HG02610 (cell line): ENCODE measurements at regions not wholly inside any gene's neighbourhood (a gene's known extent, or its start where the extent isn't known, plus 50 kb on each side); places are given as distances from the start of the nearest gene placed in this dataset.

Experiments used
- ATAC-seq: cut with Tn5 transposase; IDR thresholded peaks from one replicate; pipeline ENCODE4 v1.9.1; 2021; ENCODE audit warnings: mild to moderate bottlenecking, moderate library complexity; ENCODE audit not compliant: unreplicated experiment

GRCh38 chr4:117425636-117426035 lies 340.3 kb upstream of the TRAM1L1 start:
- no peak for ATAC-seq

GRCh38 chr4:117428536-117428935 lies 343.2 kb upstream of the TRAM1L1 start:
- no peak for ATAC-seq

DNA sequence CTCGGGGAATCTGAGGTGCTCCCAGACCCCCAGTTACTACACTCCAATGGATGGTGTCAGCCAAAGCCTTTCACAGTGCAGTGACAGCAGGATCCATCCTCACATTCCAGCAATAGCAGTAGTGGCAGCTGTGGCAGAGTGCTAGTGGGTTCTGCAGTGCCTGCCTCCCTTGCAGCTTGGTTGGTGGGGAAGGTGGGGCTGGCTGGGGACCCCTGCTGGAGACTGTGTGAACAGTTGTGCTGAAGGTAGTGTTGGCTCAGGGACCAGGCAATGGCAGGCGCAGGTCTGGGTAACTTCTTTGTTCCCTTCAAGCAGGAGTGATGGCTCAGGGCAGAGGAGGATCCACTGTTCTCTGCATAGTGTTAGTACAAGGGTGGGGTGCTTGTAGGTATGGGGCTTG lies 343.7 kb upstream of the TRAM1L1 start:
- ATAC-seq = no peak

GRCh38 chr4:117429506-117429905 lies 344.1 kb upstream of the TRAM1L1 start:
- ATAC-seq = no peak

GRCh38 chr4:117434424-117434823 lies 349.0 kb upstream of the TRAM1L1 start:
- ATAC-seq = no peak

- no peak for ATAC-seq
Measured at GRCh38 chr4:117447925-117448324, 362.5 kb upstream of the TRAM1L1 start.

GRCh38 chr4:117455088-117455487 lies 369.7 kb upstream of the TRAM1L1 start:
- no peak for ATAC-seq

DNA sequence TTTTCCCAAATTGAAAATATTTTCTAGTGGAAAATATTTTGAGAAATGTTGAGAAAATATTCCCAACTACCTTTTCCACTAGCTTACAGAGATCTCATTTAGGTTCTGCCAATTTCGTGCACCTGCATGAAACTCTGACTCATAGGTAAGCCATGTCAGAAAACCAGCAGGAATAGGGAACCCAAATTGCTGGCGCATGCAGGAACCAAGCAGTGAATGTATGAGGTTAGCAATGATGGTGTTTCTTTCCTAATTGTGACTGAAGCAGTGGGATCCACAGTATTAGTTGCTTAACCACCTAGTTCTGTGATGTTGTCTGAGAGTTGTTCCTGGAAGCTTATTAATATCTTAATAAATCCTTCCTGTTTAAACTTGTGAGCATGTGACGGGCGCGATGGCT lies 381.0 kb upstream of the TRAM1L1 start:
- ATAC-seq = no peak

- no peak for ATAC-seq
Measured at GRCh38 chr4:117467404-117467803, 382.0 kb upstream of the TRAM1L1 start.

DNA sequence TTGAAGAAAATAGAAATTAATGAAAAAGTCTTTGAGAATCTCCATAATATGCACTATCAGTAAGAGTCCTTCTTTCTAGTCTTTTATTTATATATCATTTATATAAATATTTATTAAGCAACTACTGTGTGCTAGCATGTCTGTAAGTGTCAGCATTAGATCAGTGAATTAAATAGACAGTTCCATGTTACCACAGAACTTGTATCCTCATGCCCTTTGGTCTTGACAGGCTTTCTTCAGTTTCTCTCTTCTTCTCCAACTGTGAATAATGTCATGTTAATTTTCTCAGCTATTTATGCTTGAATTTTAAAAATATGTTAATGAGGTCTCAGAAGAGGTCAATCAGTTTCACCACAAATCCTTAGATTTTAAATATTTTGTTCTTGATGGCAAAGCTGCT lies 389.6 kb upstream of the TRAM1L1 start:
- no peak for ATAC-seq

DNA sequence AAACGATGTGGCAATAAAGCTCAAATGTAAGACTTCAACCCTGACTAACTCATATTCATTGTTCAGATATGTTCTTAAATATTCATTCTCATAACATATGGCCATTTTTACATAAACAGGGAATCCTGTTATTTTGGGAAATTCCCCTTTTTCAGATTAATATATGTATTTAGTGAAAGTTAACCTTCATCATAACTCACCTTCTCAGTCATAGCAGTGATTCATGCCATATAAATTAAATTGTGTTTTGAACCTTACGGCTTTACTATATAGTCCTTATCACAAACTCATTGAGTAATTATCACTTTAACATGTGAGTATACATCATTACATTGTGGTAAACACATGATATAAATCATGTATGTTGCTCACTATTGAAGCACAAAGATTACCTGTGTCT lies 392.5 kb upstream of the TRAM1L1 start:
- ATAC-seq = no peak

- ATAC-seq = peak; percentile 43
Measured at GRCh38 chr4:117478702-117479101, 393.3 kb upstream of the TRAM1L1 start.

DNA sequence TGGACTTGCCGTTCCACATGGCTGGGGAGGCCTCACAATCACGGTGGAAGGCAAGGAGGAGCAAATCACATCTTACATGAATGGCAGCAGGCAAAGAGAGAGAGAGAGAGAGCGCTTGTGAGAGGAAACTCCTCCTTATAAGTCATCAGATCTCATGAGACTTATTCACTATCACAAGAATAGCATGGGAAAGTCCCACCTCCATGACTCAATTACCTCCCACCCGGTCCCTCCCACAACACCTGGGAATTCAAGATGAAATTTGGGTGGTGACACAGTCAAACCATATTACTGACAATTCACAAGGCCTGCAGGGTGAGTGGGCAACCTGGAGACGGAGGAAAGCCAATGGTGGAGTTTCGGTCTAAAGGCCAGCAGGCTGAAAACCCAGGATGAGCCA lies 394.3 kb upstream of the TRAM1L1 start:
- ATAC-seq = no peak

DNA sequence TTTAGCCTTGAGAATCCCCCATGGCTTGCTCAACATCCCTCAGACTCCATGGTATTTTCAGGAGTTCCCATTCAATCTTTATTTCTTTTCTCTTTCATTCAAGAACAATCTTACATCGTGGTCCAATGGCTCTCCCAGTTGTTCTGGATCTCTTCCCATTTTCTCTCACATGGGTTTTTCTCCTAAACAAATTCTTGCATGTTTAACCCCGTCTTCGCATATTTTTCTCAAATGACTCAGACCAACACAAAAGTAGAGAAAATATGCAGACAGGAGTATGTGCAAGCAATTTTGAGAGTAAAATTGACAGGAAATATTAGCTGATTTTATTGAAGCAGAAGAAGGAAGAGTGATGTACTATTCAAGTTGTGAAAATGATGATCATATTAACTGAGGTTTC lies 396.4 kb upstream of the TRAM1L1 start:
- ATAC-seq = no peak

GRCh38 chr4:117488692-117489091 lies 403.3 kb upstream of the TRAM1L1 start:
- no peak for ATAC-seq

GRCh38 chr4:117489107-117489506 lies 403.7 kb upstream of the TRAM1L1 start:
- ATAC-seq = no peak

- ATAC-seq = no peak
Measured at GRCh38 chr4:117491516-117491915, 406.1 kb upstream of the TRAM1L1 start.

GRCh38 chr4:117495802-117496201 lies 410.4 kb upstream of the TRAM1L1 start:
- no peak for ATAC-seq

DNA sequence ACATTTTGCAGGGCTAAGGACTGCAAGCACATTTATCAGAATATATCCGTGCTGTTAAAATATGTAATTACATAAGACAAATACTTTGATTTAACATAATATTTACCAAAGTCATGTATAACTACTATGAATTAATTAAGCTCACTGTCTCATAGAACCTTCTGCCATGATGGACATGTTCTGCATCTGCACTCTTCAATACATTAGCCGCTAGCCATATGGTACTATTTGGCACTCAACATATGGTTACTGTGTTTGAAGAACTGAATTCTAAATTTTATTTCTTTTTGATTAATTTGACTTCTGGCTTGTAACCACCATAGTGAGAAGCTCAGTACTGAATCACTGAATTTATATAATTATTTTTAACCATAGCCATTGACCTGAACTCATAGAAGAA lies 427.0 kb upstream of the TRAM1L1 start:
- no peak for ATAC-seq

DNA sequence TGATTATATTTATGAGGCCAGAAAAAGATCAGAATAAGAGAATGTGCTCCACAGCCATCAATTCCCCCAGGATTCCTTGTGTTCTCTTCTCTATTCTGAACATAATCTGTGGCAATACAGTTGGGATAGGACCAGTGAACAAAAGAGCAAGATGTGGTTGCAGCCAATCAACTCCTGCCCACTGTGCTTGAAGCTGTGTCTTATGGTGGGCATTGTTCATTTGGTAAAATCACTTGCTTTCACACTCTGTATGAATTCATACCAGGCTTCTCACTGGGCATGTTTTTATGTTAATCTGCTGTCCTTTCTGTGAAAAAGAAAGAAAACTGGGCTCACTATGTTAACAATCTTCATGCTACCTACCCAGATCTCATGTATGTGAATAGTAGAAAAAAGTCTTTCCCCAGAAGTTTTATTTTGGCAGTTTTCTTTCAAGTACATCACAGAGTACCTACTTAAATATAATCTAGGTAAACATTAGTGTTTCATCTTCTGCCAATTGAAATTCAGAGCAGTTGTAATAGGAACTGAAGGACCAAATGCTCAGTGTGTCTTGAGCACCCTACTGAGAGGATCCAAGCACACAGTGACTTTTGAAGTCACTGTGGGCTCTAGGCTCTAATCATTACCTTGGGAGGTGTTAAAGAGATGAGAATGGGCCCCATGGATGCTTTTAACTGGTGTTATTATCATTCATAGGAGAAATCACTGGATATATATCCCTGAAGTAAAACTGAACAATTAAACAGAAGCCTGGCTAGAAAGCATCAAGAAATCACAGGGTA lies 429.2 kb upstream of the TRAM1L1 start:
- no peak for ATAC-seq

- ATAC-seq = no peak
Measured at GRCh38 chr4:117515921-117516320, 430.5 kb upstream of the TRAM1L1 start.

- ATAC-seq = no peak
Measured at GRCh38 chr4:117527601-117528000, 442.2 kb upstream of the TRAM1L1 start.

GRCh38 chr4:117529401-117529800 lies 444.0 kb upstream of the TRAM1L1 start:
- ATAC-seq = no peak
